GM21360 (cell line): ENCODE measurements at regions not wholly inside any gene's neighbourhood (a gene's known extent, or its start where the extent isn't known, plus 50 kb on each side); places are given as distances from the start of the nearest gene placed in this dataset.

ENCODE experiments used
- ATAC-seq: cut with Tn5 transposase; IDR thresholded peaks from one replicate; pipeline ENCODE4 v1.9.1; 2021; ENCODE audit warnings: mild to moderate bottlenecking, moderate library complexity; ENCODE audit not compliant: unreplicated experiment

DNA sequence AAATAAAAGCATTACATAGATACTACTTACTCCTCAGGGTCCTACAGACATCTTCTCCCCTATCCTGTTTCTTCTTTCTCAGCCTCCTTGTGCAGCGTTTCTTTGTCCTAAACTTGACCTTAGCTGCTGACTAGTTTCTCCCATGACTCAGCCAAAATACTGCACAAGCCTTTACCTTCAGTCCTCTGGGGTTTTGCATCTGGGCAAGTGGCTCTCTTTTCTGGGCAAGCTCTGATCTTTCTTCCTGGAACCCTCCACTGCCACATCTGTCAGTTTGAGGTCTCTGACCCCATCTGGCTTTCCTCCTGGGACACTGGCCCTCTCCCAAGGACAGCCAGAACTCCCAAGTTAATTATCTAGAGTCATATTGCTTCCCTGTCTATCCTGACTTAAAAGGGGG is 838.4 kb downstream of the DHX35 start:
- peak; percentile 56 for ATAC-seq

DNA sequence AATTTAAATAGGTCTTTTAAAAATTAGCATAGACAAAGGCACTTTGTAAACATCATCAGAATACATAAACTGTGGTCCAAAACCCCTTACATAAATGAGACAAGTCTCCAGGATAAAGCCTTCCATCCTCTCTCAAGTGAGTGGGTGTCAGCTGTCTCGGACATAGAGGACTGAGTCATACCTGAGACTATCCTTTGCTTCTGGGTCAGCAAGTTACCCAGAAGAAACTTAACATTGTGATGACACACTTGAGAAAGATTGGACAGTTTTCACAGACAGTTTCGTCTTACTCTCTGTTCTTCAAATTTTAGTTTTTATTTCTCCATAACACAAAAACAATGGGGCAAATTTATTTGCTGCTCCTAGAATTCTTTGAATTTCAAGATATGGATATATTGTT is 838.0 kb downstream of the DHX35 start:
- ATAC-seq, result peak; percentile 89

DNA sequence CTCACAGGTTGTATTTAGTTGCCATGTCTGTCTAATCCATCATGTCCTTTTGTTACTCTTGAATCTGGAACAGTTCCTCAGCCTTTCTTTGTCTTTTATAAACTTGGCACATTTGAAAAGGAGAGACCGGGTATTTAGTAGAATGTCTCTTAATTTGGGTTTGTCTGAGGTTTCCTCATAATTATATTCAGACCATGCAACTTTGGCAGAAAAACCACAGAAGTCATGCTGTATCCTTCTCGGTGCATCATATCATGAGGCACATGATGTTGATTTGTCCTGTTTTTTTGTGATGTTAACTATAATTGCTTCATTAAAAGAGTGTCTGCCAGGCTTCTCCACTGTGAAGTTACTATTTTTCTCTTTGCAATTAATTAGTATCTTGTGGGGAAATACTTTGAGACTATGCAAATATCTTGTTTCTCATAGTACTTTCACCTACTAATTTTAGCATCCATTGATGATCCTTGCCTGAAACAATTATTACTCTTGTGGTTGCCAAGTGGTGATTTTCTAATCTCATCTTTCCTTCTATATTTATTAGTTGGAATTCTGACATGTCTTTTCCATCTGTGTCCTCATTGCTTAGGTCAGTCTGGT is 837.3 kb downstream of the DHX35 start:
- ATAC-seq, result no peak

DNA sequence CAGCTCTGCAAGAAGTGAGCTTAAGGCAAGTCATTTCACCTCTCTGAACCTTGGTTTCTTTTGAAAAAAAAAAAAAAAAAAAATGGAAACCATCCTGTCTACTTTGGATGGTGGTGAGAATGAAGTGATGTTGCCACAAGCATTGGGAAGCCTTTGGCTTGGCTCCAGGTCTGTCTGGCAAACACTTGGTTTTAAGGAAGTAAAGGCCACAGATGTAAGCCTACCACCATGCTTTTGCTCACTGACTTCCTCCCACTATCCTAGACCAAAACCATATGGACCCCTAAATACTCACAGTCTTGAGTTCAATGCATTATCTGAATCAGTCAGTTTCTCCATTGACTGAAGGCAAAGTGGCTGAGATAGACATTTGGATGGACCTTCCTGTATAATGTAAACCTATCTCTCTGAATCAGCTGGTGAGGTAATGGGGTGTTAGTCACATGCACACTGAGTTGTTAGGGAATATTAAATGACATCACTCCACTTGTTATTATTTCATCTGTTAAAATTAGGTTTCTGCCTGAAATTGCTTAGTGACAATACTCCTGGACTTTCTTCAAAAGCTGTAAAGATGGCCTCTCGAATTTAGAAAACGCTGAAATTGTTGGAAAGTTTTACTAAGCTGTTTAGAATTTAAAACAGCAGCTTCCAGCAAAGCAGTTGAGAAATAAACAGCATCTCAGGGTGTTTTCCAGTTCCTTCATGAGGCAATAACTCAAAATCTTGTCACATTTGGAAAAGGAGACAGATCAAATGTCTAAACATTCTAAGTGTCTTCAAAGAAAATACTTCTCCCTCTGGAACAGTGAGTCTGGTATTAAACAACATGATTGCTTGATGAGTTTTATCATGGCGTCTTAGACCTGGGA is 833.5 kb downstream of the DHX35 start:
- no peak for ATAC-seq

- no peak for ATAC-seq
These were observed 830.2 kb downstream of the DHX35 start for GRCh38 chr20:39792334-39792733.

DNA sequence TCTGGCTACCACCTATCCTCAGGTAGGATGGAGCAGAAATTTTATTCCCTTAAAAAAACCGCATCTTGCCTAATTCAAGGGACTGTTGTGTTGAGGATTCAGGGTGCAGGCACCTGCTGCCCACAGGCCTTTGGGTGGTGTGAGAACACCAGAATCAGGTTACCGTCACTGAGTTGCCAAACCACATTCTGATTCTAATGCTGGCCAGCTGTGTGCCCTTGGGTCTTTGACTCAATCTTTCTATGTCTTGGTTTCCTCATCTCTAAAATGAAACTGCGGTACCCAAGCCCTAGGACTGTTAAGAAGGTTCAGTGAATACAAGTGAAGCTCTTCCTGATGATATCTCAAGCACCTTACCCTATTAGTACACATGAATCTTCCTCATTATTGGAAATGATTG is 827.3 kb downstream of the DHX35 start:
- no peak for ATAC-seq

DNA sequence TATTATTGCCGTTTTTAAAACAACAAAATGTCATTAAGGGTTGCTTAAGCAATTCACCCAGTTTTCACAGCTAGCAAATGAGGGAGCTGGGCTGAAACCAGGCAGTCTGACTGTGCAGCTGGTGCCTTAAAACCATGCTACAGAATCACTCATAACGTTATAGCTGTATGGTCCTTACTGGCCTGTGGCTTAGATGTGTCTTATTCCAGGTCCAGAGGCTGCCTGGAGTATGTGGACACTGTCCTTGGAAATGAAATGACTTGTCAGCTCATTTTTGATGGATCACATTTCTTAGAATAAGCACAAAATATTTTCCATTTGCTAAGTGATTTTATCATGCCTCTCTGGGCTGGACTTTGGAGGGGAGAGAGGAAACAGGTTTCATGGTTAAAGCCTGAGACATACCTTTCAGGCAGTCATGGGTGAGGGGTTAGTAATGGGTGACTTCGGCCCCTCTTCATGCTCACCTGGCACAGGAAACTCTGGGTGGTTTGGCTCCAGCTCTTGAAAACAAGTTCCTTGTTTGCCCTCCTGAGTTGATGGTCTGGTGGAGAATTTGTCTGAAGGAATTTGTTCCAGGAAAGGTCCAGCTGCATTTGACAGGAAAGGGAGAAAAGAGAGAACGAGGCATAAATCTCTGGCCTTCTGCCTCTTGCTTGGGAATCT is 823.2 kb downstream of the DHX35 start:
- no peak for ATAC-seq

DNA sequence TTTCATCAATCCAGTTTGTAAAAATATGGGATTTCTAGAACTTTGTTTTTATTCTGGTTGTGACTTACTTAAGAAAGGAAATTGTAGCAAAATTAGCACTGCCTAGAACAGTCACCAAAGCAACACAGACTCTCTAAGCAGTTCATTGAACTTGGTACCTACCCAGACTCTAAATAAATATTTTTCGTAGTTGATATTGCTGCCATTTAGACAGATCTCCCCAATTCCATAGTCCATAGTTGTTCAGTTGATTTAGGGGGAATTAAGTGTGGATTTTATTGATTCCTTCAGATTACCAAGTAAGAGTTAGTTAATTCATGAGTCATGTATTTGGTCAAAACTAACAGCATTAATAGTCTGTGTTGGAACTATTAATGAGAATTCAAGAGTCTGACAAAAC is 822.5 kb downstream of the DHX35 start:
- ATAC-seq, result no peak

- no peak for ATAC-seq
These were observed 816.9 kb downstream of the DHX35 start for GRCh38 chr20:39778847-39779604.

DNA sequence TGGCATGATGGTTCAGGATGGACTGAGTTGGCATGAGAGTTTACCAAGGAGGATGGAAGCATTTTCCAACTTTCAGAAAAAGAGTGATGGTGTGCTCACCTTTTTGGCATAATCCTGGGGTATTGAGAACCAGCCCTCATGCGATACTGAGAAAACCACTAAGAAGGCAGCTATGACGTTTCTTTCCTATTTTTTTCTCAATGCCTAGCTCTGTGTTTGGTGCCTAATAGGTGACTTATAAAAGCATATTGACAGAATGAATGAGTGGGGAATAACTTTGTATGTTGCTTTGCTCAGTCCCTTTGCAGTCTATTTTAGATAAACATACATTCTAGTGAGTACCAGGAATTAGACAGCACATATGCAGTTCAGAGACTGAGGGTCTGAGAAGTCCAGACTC is 816.3 kb downstream of the DHX35 start:
- ATAC-seq, result no peak

GRCh38 chr20:39777610-39778009 is 815.5 kb downstream of the DHX35 start:
- no peak for ATAC-seq

GRCh38 chr20:39775110-39775509 is 813.0 kb downstream of the DHX35 start:
- ATAC-seq, result no peak

GRCh38 chr20:39773380-39774000 is 811.3 kb downstream of the DHX35 start:
- ATAC-seq, result no peak

GRCh38 chr20:39767352-39767751 is 805.2 kb downstream of the DHX35 start:
- no peak for ATAC-seq

GRCh38 chr20:39766333-39766732 is 804.2 kb downstream of the DHX35 start:
- no peak for ATAC-seq

GRCh38 chr20:39762716-39763115 is 800.6 kb downstream of the DHX35 start:
- ATAC-seq, result no peak

DNA sequence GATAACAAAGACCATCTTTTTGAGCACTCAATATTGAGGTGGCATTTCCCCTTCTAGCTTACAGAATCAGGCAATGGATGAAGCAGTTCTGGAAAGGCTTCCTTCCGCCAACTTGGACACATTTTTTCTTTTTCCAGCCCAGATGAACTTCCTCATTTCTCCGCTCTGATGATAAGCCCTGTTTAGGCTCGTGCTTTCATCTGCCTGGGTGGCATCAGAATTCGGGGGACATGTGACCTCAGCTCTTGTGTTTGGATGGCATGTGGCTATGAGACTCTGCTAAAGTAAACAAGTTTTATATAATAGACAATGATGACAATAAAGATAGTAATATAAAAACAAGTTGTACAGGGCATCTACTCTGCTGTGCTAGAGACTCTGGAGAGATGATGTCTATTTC is 796.7 kb downstream of the DHX35 start:
- ATAC-seq, result no peak

GRCh38 chr20:39756828-39757227 is 794.7 kb downstream of the DHX35 start:
- no peak for ATAC-seq

GRCh38 chr20:39756369-39756768 is 794.2 kb downstream of the DHX35 start:
- no peak for ATAC-seq

- ATAC-seq, result no peak
These were observed 790.2 kb downstream of the DHX35 start for GRCh38 chr20:39752262-39752876.
